NCI-H1048 (cell line): ENCODE measurements at regions not wholly inside any gene's neighbourhood (a gene's known extent, or its start where the extent isn't known, plus 50 kb on each side); places are given as distances from the start of the nearest gene placed in this dataset.

Experiments used
- DNase-seq: peaks from one replicate; lab custom pipeline; 2025; lab: John Stamatoyannopoulos, UW

GRCh38 chr10:4385231-4385870 is 440.7 kb upstream of the AKR1E2 start:
- no peak for DNase-seq

DNA sequence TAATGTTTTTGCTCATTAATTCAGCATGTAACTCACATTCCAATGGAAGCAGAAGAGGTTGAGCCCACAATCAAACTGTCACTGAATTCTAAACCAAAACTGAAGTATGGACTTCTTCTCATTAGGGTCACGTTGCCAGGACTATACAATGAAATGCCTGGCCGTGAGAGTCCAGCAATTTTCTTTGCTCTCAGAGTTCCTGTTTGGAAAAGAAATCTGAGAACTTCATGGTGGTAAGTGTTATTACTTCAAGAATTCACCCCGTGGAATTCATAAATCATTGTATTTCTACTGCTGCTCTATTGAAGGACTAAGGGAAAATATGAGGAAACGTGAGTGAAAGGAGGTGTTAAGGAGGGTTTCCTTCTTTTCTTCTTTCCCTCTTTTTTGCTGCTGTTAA is 441.8 kb upstream of the AKR1E2 start:
- DNase-seq, result no peak

DNA sequence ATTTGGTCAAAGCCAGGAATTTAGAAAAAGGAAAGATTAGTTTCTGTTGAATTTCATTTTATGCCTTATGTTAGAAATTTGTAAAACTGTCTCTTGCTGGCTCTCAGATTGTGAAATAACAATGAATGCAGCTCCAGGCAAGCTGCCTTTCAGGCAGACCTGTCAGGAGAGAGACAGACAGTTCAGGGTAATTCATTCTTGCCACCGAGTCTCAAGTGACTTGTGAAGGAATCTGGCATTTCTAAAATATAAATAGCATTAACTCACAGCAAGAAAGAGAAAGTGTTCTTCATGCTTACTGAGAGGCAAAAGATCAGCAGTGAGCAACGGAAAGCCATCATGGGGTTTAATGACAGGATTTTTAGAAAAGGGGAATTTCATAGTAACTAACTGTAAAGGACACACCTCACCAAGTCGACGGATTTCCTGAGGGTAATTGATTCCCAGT is 442.3 kb upstream of the AKR1E2 start:
- no peak for DNase-seq

- DNase-seq, result no peak
Measured at GRCh38 chr10:4382811-4383210, 443.2 kb upstream of the AKR1E2 start.

- DNase-seq, result no peak
Measured at GRCh38 chr10:4373612-4374011, 452.4 kb upstream of the AKR1E2 start.

DNA sequence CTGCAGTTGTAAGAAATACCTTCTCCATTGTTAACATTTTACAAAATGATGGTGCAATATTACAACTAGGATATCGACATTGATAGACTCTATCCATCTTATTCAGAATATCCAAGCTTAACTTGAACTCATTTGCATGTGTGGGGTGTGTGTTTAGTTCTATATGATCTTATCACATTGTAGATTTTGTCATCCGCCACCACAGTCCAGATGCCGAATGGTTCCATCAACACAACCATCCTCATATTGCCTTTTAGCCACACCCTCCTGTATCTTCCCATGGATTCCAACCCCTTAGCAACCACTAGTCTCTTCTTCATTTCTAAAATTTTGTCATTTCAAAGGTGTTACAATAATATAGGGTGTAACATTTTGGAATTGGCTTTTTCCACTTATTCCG is 452.9 kb upstream of the AKR1E2 start:
- no peak for DNase-seq

DNA sequence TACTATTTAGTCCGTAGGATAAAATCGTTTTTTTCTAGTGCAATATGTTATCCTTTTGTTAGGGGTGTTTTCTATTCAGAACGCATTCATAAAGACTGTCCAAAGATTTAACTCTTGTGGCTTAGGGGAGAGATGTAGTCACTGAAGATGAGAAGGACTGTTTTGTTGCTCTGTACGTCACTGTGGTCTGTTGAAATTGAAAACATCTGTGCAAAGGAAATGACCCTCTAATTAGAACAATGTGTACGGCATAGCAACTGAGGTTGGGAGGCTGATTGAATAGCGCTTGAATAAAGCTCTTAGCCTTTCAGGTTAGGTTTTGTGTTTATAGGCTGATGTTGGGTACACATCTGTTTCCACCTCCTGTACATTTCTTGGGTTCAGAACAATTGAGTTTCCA is 453.4 kb upstream of the AKR1E2 start:
- no peak for DNase-seq

DNA sequence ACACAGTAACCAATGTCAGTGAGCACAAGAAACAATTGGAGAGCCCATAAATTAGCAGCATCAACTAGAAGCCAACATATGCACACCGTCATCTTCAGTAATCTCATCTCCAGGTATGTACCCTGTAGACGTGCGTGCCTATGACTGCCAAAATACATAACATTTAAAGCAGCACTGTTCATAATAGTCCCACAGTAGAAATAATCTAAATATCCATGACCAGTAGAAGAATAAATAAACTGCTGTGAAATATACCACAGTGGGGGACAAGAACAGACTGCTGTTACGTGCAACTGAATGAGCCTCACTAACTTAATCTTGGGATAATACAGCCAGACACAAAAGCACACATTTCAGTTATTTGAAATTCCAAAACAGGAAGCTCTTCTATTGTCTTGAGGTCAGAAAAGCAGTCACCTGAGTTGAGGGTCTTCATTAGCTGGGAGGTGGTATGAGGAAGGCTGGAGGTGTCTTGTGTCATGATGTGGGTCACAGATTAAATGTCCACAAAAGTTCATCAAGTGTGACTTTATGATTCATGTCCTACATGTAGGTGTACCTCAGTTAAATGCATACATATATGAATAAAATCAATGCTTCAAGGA is 454.2 kb upstream of the AKR1E2 start:
- no peak for DNase-seq

GRCh38 chr10:4370376-4370775 is 455.6 kb upstream of the AKR1E2 start:
- no peak for DNase-seq

DNA sequence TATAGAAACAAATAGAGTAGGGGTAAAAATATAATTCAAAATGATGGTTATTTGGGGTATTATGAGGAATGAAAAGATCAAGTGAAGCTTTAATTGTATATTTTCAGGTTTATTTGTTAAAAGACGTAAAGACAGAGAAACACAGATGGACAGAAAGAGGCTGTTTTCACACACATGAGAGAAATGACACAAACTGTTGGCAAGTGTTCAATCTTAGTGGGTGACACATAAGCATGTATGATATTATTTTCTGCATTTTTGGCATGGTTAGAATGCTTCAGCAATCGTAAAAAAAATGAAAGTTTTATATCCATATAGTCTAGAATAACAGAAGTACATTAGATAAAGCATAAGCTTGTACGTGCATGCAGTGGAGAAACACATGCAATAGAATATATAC is 464.4 kb upstream of the AKR1E2 start:
- DNase-seq, result no peak

DNA sequence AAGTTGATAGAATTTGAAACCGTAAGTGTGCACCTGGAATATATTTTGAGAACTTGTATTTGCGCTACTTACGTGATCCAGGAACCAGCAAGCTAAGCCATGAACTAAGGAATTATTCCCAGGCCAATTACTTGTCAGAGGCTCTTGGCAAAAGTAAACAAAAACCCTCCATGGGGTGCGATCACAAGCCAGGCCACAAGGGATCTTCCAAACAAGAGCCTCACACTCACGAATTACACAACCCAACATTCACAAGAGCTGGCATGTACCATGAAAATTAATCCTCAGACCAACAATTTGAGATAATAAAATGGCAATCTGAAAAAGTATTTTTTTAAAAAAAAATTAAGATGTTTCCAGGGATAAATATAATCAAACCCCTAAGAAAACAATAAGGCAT is 467.0 kb upstream of the AKR1E2 start:
- DNase-seq, result no peak

- DNase-seq, result no peak
Measured at GRCh38 chr10:4357911-4358310, 468.1 kb upstream of the AKR1E2 start.

DNA sequence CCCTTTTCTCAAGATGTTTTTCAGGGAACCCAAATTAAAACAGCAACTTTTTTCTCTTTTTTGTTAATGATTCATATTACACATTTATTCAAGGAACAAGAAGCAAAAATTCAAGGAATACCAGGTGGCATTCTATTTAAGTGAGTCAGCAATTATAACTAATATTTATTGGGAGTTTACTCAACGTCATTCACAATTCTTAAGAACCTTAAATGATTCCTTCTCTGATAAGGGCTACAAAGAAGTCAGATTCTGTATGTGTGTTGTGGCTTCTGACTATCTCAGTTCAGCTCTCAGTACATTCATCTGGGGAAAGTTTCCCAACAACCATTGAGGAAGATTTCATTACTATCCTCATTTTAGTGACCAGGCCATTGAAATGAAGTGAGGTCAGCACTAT is 470.7 kb upstream of the AKR1E2 start:
- no peak for DNase-seq

DNA sequence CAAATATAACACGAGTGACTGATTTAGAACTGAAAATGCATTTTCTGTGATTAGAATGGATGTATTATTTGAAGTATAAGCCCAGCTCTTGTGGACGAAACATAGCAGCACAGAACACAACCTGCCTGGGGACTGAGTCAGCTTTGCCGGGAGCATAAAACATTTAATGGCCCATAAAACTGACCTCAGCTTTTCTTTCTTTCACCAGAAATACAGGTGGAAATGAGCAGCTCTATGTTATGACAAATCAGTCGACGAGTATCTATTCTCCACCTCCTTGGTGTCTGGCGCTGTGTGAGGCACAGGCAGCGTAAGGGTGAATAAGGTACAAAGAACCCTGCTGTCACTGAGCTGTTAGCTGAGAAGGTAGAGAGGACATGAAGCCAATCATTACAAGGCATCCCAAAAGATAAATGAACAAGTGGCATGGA is 471.6 kb upstream of the AKR1E2 start:
- DNase-seq, result no peak

- DNase-seq, result no peak
Measured at GRCh38 chr10:4353964-4354363, 472.0 kb upstream of the AKR1E2 start.

DNA sequence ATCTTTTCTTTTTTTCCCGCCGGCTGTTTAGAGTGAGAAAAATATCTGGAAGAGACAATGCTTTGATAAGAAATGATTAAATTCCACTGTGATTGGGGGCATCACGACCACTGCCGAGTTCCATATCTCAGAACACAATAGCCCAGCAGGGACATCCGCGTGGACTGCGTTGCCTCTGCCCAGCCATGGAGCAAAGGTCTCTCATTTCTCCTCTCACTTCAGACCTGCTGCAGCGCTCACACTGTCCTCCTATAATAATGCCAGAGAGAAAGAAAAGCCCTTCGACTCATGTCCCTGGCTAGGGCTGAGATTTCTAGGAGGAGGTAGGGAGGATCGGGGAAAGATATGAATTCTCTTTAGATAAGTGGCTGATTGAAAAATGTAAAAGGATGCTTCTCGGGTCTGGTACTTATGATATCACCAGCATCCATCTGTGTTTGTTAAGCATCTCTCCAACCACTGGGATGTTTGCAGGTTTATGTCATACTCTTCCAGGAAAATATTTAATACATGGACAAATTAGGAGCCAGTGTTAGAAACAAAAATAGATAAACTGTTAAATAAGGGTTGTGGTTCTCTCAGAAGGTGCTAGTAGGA is 472.9 kb upstream of the AKR1E2 start:
- DNase-seq, result no peak

- DNase-seq, result no peak
Measured at GRCh38 chr10:4352414-4352961, 473.5 kb upstream of the AKR1E2 start.

DNA sequence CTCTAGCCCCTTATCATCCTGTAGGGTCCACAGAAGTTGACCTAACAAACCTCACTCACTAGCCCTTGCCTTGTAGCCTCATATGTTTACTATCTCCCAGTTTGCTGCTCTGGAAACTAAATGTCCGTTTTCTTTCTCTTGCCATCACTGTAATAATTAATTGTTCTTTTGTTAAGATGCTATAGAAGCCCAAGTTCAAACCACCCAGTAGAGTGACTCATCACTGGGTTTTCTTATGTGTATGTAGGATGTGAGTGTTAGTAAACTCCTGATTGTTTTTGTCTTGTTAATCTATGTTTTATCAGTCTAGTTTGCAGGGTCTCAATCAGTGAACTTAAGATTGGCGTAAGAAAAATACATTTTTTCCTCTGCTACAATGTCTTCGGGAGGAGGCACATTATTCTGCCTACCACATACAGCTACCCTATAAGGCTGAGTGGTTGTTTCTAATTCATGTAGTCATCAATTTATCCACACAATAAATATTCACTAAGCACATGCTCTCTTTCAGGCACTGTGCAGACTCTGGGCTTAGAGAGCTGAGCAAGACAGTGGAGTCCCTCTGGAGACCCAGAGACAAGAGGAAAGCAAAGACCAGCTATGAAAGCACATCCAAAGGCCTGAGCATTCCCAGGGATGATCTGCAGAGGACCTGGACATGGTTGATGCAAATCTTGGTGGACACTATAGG is 474.1 kb upstream of the AKR1E2 start:
- no peak for DNase-seq

DNA sequence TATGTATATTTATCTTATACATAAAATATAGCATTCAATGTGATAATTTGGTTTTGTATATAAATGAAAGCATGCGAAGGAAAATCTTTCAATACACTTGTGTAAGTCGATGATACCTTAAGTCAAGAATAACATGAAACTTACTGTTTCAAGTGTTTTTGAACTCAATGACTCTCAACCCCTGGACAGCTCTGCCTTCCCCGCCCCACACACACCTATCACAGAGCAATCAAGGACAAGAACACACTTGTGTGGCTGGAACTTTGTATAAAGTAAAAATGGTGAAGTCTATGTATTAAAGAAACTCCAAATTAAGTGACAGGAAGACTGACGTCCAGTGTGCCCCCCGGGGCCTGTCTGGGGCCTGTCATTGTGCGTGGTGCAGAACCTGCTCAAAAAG is 478.6 kb upstream of the AKR1E2 start:
- DNase-seq, result no peak

- DNase-seq, result no peak
Measured at GRCh38 chr10:4345877-4346646, 479.9 kb upstream of the AKR1E2 start.

DNA sequence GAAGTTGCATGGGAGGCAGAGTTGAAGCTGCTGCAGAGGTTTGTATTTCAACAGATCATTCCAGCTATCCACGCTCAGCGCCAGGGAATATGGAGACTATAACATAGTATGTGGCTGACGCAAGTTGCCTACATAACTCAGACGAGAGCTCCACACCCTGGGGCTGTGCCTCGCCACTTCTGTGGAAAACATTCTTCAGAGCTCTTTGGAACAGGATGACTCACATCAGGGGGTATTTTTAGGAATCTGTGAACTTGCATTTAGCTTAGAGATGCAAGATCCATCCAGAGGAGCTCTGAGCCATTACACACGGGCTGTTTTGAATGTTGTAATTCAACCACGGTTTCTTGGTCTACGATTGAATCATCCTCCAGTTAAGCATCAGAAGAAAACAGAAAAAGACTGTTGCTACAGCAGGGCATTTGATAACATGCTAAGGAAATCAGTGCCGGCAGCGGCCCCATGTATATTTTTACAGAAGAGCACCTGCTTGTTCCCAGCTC is 481.5 kb upstream of the AKR1E2 start:
- DNase-seq, result no peak

DNA sequence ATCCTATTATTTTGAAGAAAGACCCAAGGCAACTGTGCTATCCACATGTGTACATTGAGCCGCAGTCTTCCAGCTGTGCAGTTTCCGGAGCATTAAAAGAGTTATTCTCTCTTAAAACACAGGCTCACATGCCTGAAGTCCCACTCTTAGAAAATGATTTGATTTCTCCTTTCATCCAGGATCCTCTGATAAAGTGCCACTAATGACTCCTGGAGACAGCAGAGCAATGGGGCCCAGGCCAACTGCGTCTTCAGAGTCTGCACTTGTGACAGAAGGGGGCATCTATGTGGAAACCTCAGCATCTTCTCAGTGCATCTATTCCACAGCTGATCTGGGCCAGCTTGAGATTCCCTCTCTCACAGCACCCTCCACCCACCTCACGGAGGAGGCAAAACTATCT is 482.1 kb upstream of the AKR1E2 start:
- DNase-seq, result no peak
